HG03280 (cell line): ENCODE measurements at regions not wholly inside any gene's neighbourhood (a gene's known extent, or its start where the extent isn't known, plus 50 kb on each side); places are given as distances from the start of the nearest gene placed in this dataset.

Experiments used
- ATAC-seq: cut with Tn5 transposase; IDR thresholded peaks from one replicate; pipeline ENCODE4 v1.9.1; 2021; ENCODE audit warnings: mild to moderate bottlenecking, moderate library complexity; ENCODE audit not compliant: unreplicated experiment

GRCh38 chr4:63526251-63526650 is 883.0 kb downstream of the TECRL start:
- no peak for ATAC-seq

DNA sequence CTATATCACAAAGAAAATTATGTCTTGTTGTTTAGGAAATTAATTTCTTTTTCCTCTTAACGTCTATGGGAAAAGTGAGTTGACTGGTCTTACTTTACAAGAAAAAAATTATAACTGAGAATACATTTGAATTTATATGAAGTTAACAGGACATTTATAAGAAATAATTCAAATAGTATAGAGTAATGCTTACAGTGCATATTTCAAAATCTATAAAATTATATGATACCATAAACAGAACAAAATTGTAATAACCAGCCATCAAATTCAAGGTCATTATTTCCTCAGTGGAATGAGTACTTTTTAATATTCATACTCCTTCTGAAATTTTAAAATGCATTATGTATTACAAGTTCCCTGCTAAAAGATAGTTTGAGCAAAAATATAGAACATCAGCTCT is 884.5 kb downstream of the TECRL start:
- no peak for ATAC-seq

DNA sequence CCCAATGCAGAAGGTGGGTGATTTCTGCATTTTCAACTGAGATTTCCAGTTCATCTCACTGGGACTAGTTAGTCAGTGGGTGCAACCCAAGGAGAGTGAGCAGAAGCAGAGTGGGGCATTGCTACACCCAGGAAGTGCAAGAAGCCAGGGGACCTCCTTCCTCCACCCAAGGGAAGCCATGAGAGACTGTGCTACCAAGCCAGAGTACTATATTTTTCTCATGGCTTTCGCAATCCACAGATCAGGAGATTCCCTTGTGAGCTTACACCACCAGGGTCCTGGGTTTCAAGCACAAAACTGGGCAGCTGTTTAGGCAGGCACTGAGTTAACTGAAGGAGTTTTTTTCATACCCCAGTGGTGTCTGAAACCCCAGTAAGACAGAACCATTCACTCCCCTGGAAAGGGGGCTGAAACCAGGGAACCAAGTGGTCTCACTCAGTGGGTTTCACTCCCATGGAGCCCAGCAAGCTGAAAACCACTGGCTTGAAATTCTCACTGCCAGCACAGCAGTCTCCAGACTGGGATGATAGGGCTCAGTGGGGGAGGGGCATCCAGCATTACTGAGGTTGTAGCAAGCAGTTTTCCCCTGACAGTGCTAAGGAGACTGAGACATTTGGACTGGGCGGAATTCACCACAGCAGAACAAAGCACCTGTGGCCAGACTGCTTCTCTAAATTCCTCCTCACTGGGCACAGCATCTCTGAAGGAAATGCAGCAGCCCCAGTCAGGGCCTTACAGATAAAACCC is 903.4 kb downstream of the TECRL start:
- no peak for ATAC-seq

GRCh38 chr4:63493265-63493664 is 916.0 kb downstream of the TECRL start:
- ATAC-seq, result no peak

DNA sequence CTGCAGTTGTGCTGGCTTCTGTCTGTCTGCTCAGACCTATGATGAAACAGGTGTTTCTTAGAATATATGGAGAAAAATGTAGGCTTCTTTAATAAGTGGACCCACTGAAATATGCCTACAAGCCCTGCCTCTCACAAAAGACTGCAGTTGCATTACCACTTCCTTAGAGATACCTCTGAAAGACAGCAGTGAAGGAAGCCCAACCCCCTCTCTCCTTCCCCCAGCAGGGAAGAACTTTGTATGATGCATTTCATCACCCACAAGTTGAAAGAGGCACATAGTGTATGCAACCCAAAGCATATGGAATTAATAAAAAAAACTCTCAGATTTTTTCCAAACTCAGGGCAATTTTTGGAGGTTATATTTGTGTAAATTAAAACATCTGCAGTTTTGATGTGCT is 916.7 kb downstream of the TECRL start:
- ATAC-seq, result no peak

DNA sequence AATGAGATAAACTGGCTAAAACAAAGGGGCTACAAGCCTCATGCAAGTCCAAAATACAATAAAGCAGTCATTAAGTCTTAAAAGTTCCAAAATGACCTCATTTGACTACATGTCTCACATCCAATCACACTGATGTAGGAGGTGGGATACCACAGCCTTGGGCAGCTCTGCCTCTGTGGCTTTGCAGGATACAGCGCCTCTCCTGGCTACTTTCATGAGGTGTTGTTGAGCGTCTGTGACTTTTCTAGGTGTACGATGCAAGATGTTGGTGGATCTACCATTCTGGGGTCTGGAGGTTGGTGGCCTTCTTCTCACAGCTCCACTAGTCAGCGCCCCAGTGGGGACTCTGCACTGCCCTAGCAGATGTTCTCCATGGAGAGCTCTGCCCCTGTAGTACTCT is 944.9 kb downstream of the TECRL start:
- no peak for ATAC-seq

GRCh38 chr4:63460075-63460474 is 949.2 kb downstream of the TECRL start:
- ATAC-seq, result no peak

GRCh38 chr4:63459329-63459728 is 949.9 kb downstream of the TECRL start:
- ATAC-seq, result no peak

- no peak for ATAC-seq
Observed at GRCh38 chr4:63458010-63458409, 951.2 kb downstream of the TECRL start.

DNA sequence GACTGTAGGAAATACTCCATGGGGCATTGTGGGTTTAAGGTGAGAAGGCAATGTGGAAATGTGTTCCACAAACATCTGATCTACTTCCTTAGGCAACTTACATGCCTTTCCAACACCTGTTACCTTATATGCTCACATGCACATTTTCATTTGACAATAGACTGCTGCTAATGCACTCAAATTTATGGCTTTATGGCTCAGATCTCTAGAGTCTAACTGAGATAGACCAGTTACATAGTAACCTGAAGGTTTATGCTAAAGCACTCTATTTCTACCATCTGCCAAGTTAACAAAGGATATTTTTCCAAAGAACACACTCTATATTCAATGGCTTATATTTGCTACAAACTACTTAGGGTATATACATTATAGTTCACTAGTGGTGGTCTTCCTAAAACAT is 969.0 kb downstream of the TECRL start:
- no peak for ATAC-seq

- ATAC-seq, result no peak
Observed at GRCh38 chr4:63430105-63430504, 979.1 kb downstream of the TECRL start.

DNA sequence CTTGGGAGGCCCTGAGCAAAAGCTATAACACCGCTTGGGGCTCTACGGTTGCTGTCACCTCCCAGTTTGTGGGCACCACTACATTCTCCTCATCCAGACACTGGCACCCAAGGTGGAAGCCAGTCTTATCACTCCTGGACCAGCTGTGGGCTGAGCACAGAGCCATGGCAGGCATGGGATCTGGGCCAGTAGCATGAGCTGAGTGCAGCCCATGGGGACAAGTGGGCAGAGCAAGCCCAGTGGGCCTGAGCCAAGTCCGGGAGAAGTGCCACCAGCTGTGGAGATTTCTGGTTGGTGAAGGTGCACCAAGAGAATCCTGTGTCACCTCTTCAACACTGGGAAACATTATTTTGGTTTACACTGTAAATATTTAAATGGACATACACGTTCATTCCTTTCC is 1013.0 kb downstream of the TECRL start:
- no peak for ATAC-seq

DNA sequence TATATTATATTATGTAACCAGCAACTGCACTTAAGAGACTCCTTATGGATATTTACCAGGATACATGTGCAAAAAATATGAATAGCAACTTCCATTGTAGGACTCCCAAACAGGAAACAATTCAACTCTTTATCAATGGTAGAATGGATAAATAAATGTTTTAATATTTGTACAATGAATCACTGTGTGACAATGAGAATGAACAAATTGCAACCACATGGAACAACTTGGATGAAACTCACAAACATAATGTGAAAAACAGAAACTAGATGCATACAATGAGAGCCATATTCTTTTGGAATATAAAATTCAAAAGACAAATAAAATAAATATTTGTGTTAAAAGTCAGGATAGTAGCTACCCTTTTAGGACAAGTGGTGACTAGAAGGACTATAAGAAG is 1015.7 kb downstream of the TECRL start:
- ATAC-seq, result no peak

DNA sequence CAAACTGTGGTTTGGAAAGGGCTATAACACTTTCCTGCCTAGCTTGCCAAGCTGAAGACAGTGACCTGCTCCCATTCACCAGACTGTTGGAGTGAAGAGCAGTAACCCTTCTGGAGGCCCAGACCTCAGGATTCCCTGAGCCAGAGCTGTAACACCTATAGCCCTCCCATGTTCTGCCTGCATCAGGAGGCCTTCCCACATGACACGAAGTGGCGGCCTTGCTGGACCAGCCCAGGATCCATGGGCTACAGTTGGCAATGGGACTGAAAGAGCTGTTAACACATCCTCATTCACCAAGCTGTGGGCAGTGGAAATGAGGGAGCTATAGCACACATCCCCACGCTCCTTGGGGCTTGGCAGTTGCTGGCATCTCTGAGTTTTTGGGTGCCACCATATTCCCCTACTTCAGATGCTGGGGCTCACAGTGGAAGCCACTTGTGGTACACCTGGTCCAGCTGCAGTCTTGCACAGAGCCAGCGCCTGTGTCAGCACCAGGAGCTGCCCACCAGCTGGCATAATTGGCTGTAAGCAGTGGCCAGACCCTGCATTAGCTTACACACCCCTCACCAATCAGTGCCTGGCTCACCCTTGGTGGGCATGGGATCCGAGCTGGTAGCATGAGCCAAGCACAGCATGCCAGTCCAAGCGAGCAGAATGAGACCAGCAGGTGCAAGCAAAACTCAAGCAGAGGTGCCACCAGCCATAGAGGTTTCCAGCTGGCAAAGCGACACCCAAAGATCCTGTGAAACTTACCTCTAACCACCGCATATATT is 1029.3 kb downstream of the TECRL start:
- ATAC-seq, result no peak

GRCh38 chr4:63371001-63371400 is 1038.2 kb downstream of the TECRL start:
- no peak for ATAC-seq

DNA sequence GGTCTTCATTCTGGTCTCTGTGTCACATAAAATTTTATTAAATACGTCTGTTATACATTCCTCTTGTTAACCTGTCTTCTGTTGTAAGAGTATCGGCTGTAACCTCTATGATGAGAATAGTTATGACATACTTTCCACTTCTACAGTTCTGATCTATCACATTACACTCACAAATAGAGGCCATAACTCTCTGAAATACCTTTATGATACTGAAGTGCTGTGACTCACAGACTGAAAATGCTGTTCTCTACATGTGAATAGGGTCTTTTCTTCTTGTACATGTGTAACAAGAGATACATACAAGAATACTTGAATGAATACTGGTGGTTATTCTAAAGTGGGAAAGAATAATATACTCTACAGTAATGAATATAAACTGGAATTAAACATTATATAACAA is 1047.6 kb downstream of the TECRL start:
- ATAC-seq, result no peak

- ATAC-seq, result no peak
Observed at GRCh38 chr4:63361066-63361465, 1048.2 kb downstream of the TECRL start.

DNA sequence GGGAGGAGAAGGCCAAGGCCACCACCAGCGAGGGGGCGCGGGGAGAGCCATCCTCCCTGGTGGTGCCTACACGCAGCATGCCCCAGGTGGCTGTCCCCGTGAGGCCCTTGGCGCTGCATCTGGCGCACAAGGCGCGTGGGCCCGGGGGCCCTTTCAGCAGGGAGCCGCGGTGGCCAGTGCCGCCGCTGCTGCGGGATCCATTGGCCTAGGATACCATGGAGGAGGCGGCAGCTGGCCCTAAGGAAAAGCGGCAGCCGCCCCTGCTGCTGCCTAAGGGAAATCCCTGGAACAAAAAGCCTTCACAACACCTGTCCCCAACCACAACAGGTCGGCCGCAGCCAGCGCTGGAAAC is 1059.6 kb downstream of the TECRL start:
- no peak for ATAC-seq

GRCh38 chr4:63348735-63349673 is 1060.2 kb downstream of the TECRL start:
- no peak for ATAC-seq

GRCh38 chr4:63325140-63325539 is 1084.1 kb downstream of the TECRL start:
- no peak for ATAC-seq

- no peak for ATAC-seq
Observed at GRCh38 chr4:63316633-63317032, 1092.6 kb downstream of the TECRL start.
